GM12872 (cell line): ENCODE measurements at regions not wholly inside any gene's neighbourhood (a gene's known extent, or its start where the extent isn't known, plus 50 kb on each side); places are given as distances from the start of the nearest gene placed in this dataset.

Experiments
- CTCF ChIP-seq: IDR thresholded peaks from 3 replicates; pipeline ENCODE4 v1.5.1; 2011; ENCODE audit warnings: low read depth, mild to moderate bottlenecking, low read length, moderate library complexity; ENCODE audit not compliant: insufficient read depth

GRCh38 chr6:14513496-14514393 lies 396.2 kb downstream of the CD83 start:
- TF ChIP-seq CTCF = no peak

- TF ChIP-seq CTCF = no peak
These were observed 399.4 kb downstream of the CD83 start for GRCh38 chr6:14516956-14517355.

GRCh38 chr6:14517516-14518105 lies 400.0 kb downstream of the CD83 start:
- TF ChIP-seq CTCF = no peak

DNA sequence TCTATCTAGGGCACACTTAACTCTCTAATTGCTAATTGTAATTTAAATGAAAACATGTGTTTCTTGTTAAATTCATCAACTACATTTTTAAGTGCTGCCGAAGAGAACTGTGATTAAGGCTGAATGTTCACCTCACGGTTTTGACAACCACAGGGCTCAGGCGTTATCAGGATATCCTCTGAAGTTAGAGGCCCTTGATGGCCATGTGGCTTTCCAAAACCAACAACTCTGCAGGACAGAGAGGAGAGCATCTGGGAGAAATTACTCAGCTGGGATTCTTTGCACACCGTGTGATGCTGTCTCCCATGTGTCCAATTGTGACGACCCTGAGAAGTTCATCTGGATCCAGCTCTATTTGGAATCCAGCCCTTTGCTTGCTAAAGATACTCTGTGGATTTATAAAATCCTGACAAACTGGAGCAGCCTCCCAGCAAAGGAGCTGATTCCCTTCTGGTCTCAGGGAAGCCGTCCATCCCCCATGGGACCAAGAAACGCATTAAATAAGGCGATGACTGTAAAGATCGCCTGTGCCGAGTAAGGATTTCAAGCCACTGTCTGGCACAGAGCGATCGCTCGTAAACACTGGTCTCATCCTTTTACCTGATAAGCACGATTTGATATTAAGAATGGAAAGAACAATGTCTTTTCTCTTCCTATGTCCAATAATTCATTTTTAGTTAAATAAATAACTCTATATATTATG lies 401.1 kb downstream of the CD83 start:
- TF ChIP-seq CTCF = no peak

DNA sequence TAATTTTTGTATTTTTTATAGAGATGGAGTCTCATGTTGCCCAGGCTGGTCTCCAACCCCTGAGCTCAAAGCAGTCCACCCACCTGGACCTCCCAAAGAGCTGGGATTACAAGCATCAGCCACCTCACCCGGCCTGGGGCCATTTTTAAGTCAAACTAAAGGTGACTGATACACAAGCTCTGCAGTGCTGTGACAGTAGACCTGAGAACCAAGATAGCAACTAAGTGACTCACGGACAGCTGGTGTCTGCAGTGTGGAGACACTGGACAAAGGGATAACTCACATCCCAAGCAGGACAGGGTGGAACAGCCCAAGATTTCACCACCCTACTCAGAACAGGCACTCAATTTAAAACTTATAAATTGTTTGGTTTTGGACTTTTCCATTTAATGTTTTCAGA lies 402.5 kb downstream of the CD83 start:
- TF ChIP-seq CTCF = no peak

- TF ChIP-seq CTCF = no peak
These were observed 403.0 kb downstream of the CD83 start for GRCh38 chr6:14520536-14520935.

- TF ChIP-seq CTCF = no peak
These were observed 403.6 kb downstream of the CD83 start for GRCh38 chr6:14521141-14521540.
